DMS53 treated with DMSO at 0.1 percent for 48 hours (cell line): ENCODE measurements at regions not wholly inside any gene's neighbourhood (a gene's known extent, or its start where the extent isn't known, plus 50 kb on each side); places are given as distances from the start of the nearest gene placed in this dataset.
A peak's percentile ranks its signal among the peaks of the same experiment; 100 is the strongest.

ENCODE experiments used
- DNase-seq: peaks from one replicate; lab custom pipeline; 2025; ENCODE audit not compliant: unreplicated experiment; lab: John Stamatoyannopoulos, UW

GRCh38 chr6:150711061-150711460, 111.4 kb downstream of the PLEKHG1 start:
- no peak for DNase-seq

DNA sequence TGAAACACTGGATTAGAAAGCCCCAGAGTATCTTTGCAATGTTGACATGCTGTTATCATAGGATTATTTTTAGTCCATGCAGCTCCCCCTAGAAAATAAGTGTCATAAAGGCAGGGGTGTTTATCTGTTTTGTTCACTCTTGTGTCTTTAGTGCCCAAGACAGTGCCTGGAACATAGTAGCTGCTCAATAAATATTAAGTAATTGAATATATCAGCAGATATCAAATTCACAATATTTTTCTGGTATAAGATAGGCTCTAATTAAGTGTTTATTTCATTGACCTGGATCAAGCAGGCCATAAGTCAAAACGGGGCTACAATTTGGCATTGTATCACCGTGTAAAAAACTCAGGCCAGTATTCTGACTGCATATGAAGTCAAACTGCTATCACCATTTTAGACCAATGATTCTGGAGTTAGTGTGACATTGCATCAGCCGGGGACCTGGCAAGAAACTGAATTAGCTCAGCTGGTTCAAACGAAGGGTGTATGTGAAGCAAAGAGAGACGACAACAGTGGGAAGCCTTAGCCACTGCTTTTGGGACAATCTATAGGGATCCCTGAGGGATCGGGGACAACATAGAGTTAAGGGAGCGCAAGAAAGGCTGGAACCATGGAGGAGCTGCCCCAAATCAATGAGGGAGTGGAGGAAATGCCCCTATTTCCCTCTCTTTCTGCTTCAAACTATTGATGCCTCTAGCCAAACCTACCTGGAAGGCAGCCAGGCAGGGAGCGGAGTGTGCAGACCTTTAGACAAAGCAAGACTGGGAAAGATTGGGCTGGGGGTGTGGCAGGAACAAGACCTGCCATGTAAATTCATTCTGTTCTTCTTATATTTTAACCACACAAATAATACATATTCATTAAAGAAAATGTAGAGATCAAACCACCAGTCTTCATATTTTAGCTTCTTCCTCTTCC, 112.2 kb downstream of the PLEKHG1 start:
- DNase-seq: no peak

DNA sequence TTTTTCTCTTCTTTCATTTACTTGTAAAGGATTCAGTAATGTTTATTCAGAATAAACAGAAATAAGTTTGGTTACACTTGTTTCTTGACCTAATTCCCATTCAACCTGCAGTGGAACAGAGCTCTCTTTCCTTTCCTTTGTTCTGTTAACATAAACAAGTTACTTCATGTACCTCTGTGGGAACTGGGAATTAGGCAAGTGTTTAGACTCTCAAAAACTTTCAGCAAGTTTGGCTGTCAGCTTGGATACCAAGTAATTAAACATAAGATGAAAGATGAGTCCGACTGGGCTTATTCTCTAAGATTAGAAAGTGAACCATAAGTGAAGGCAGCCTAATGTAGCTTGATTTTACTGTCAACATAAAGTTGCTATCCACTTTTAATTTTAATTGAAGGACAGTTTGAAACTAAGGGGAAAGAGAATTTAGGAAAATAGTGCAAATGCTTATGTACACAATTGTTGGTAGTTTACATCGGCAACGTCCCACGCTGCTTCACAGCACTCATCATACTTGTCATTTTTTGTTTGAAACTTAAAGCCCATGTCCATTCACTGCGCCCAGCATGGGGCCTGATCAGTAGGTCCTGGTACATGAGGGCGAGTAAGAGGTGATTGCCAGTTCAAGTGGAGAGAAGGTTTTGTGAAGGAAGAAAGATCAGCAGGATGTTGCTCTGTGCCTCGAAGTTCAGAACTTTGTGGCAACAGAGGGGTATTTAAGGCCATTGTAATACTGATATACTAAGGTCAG, 113.0 kb downstream of the PLEKHG1 start:
- no peak for DNase-seq

GRCh38 chr6:150713487-150713886, 113.8 kb downstream of the PLEKHG1 start:
- DNase-seq: no peak

- DNase-seq: no peak
These were observed 114.2 kb downstream of the PLEKHG1 start for GRCh38 chr6:150713931-150714330.

GRCh38 chr6:150715133-150715532, 115.4 kb downstream of the PLEKHG1 start:
- DNase-seq: no peak

GRCh38 chr6:150717419-150717818, 117.7 kb downstream of the PLEKHG1 start:
- DNase-seq: peak; percentile 25

DNA sequence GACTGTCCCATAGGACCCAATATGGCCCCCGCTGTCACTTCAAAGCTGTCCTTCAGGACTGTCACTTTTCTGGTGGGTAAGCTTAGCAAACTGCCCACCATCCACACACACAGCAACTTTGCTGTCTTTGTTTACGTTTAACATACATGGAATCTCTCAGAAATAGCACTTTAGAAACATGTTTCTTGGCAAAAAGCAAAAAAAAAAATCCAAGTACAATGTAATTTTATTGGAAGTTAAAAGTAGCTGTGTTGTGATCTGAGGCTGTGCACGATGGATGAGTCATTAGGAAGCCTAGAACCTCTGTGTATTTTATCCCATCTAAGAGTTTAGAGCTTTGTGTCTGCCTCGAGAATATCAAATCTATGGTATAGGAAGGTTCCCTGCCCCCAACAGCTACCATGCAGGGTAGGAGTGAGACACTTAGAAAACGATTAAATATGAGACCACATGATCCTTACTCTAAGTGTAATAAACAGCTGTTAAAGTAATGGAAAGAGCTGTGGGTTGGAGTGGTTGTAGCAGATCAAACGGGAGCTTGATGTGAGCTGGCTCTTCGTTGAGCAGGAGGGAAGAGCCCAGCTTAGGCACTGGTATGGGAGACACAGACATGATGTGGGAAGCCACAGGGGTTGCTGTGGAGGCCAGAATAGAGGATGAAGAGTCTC, 119.5 kb downstream of the PLEKHG1 start:
- DNase-seq: peak; percentile 16

- DNase-seq: no peak
These were observed 120.1 kb downstream of the PLEKHG1 start for GRCh38 chr6:150719831-150720230.

DNA sequence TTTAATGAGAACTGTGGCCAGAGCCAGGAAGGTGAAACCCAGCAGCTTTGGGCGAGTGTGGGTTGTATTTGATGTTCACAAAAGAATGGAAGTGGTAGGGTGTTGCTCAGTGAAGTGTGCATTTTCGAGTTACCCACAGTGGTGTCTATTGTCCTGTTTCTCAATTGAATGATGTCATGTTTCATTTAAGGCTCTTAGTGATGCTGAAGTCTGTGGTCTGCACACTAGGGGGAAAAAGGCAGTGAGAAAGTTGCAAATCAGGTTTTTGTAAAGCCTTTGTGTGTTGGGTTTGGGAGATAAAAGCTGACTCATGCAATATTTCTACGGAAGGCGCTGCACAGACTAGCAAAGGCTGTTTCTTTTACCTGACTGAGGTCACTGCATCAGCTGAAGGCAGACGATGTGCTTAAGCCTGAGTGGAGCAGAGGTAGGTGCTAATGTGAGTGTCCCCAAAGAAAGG, 121.1 kb downstream of the PLEKHG1 start:
- DNase-seq: peak; percentile 86

DNA sequence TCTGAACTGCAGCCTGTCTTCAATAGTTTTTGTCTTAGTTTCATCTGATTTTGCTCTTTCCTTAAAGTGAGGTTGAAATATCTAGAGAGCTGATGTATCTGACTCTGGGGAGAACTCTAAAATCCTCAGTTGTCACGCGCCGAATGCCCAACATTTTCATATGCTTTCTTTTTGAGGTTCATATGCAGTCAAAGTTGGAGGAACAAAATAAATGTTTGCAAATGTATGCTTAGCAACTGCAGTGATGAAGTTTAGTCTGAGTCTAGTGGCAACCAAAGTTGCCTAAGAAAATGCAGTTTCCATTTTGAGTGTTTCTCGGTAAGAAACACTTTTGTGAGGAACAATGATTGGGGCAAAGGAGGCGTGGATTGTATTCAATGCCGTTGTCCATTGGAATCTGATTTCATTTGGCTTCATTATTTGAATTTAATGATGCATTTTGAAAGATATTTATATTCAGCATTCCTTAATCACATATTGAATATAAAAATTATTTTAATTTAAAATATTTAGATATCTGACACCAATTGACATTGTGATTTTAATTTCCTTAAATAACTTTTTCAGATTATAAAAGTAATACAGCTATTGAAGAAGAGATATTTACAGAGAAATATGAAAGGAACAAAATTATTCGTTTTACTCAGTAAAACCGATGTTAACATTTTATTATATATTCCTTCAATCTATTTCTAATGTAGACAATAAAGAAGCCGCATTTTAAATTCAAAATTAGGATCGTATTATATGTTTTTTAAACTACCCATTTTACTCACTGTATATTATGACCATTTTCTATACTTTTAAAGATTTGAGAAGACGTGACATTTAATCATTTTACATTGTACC, 122.0 kb downstream of the PLEKHG1 start:
- DNase-seq: no peak

- no peak for DNase-seq
These were observed 123.1 kb downstream of the PLEKHG1 start for GRCh38 chr6:150722614-150723344.

DNA sequence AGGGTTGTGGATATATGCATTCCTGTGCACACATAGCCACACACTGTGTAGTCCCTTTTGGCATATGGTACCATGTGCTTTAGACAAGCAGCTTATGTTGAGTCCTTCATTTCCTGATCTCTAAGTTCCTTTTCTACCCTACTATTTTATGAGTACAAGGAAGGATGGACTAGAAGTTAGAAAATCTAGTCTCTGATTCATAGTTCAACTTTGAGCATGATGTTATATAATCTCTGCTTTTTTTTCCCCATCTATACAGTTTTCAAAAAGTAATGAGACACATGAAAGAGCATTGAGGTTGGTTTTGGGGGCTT, 123.6 kb downstream of the PLEKHG1 start:
- DNase-seq: no peak

DNA sequence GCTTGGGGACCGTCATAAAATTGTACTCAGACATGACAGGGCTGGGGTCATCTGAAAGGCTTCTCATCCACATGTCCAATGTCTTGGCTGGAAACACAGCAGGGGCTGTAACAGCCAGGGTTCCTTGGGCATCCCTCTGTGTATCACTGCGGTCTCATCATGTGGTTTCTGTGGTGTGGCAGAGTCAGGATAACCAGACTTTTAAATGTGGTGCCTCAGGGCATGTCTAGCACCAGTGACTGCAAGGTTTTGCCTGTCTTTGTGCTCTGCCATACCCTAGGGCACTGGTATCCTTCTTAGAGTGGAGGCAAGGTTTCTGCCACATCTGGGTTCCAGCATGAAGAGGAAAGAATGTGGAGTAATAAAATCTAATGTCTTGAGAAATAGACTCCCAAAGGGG, 124.2 kb downstream of the PLEKHG1 start:
- no peak for DNase-seq

DNA sequence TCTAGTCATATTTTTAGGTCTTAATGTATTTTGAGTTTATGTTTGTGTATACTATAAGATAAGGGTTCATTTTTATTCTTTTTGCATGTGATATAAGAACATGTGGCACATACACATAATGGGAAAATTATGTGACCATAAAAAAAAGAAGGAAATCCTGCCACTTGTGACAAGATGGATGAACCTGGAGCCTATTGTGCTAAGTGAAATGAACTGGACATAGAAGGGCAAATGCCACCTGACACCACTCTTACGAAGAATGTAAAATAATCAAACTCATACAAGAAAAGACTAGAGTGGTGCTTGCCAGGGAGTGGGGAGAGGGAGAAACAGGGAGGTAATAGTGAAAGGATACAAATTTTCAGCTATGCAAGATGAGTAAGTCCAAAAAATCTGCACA, 126.1 kb downstream of the PLEKHG1 start:
- no peak for DNase-seq

DNA sequence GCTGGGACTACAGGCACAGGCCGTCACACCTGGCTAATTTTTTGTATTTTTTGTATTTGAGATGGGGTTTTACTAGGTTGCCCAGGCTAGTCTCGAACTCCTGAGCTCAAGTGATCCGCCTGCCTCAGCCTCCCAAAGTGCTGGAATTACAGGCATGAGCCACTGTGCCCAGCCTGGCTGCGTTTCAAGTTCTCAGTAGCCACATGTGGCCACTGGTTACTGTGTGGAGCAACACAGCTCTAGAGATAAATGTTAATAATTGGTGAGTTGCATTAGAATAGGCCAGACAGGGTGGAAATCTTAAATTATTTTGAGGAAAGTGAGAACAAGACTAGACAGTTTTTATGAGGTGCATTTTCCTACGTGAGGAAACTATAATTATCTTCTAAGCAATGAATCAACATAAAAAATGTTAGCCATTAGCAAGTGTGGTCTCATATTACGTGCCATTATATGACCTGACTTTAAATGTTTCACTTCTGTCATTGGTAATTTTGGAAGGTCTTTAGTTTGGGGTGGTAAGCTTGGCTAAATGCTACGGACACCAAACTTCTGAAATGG, 129.6 kb downstream of the PLEKHG1 start:
- DNase-seq: no peak

- no peak for DNase-seq
These were observed 131.2 kb downstream of the PLEKHG1 start for GRCh38 chr6:150730801-150731457.

- no peak for DNase-seq
These were observed 132.6 kb upstream of the MTHFD1L start for GRCh38 chr6:150732765-150733539.

GRCh38 chr6:150733726-150734125, 131.8 kb upstream of the MTHFD1L start:
- DNase-seq: no peak
